ENCODE measurements at regions not wholly inside any gene's neighbourhood (a gene's known extent, or its start where the extent isn't known, plus 50 kb on each side); places are given as distances from the start of the nearest gene placed in this dataset.

- TF ChIP-seq HOXB13 (CRISPR knock-in tag; IDR thresholded peaks at IDR 0.05; ENCODE audit: low read depth) (no peak), SREBF2 (IDR thresholded peaks at IDR 0.05) (no peak), RAD21 (conservative IDR thresholded peaks at IDR 0.05 in 1 of 2, IDR thresholded peaks at IDR 0.05 in 1 of 2) (no peak), CHD4 (IDR thresholded peaks at IDR 0.05; ENCODE audit: borderline replicate concordance) (no peak), EP300 (IDR thresholded peaks at IDR 0.05) (no peak)
These were observed 460.1 kb downstream of the NAF1 start (continued) for GRCh38 chr4:162706632-162707031.

GRCh38 chr4:162706051-162706450 is 460.6 kb downstream of the NAF1 start:
- Histone ChIP-seq H3K4me2 (no peak overlapping the region), H3K9me3 (no peaks in the 10 kb centered on the region), H3K4me1 (no peaks in the 10 kb centered on the region), H3K4me3 (no peak overlapping the region), H3K27ac (no peak overlapping the region)
- ChIA-PET CTCF (no interaction called here), POLR2A (no interaction called here)
- FAIRE-seq (no peak), ATAC-seq (no peak), DNase-seq (ENCODE audit: low read depth in 1 of 2, low spot score in 1 of 2) (no peak)
- TF ChIP-seq KDM5A (IDR thresholded peaks at IDR 0.05) (no peak), CHD2 (IDR thresholded peaks at IDR 0.05; ENCODE audit: low read length, partially characterized antibody) (no peak)
- 89% methylated on average over 1 of the region's 1 CpG for WGBS (ENCODE audit: missing lambda C conversion rate)

- ATAC-seq: no peak
These were observed 461.4 kb downstream of the NAF1 start for GRCh38 chr4:162705130-162705803.

More at GRCh38 chr4:162705130-162705803, 461.4 kb downstream of the NAF1 start:
- ChIA-PET CTCF (no interaction called here), POLR2A (no interaction called here)
- Histone ChIP-seq H3K9me3 (no peaks in the 10 kb centered on the region), H3K4me2 (no peak overlapping the region), H3K4me1 (no peaks in the 10 kb centered on the region), H3K27ac (no peak overlapping the region), H3K4me3 (no peak overlapping the region)
- FAIRE-seq: no peak
- no peak for DNase-seq (ENCODE audit: low read depth in 1 of 2, low spot score in 1 of 2)
- TF ChIP-seq REST (IDR thresholded peaks at IDR 0.05) (no peak), JUNB (IDR thresholded peaks at IDR 0.05) (no peak), RARB (CRISPR knock-in tag; IDR thresholded peaks at IDR 0.05) (no peak), JUN (IDR thresholded peaks at IDR 0.05) (no peak), HOXB5 (CRISPR knock-in tag; IDR thresholded peaks at IDR 0.05) (no peak), RNF2 (IDR thresholded peaks at IDR 0.05; ENCODE audit: borderline replicate concordance, low read depth) (no peak), PBX3 (IDR thresholded peaks at IDR 0.05) (no peak), FOXS1 (CRISPR knock-in tag; IDR thresholded peaks at IDR 0.05) (no peak), POLR2AphosphoS2 (conservative IDR thresholded peaks at IDR 0.05; ENCODE audit: low read length) (no peak), HOXA7 (CRISPR knock-in tag; IDR thresholded peaks at IDR 0.05) (no peak), KDM1A (IDR thresholded peaks at IDR 0.05; ENCODE audit: low read depth) (no peak), ATOH8 (CRISPR knock-in tag; IDR thresholded peaks at IDR 0.05; ENCODE audit: low read depth) (no peak), ELK1 (IDR thresholded peaks at IDR 0.05; ENCODE audit: low read depth, low read length) (no peak), RCOR1 (IDR thresholded peaks at IDR 0.05; ENCODE audit: low read depth, low read length) (no peak), NFE2L2 (conservative IDR thresholded peaks at IDR 0.05; ENCODE audit: low read length) (no peak)
- 96% methylated on average over 2 of the region's 2 CpGs for WGBS (ENCODE audit: missing lambda C conversion rate)
